Fibroblast of the conjunctiva (primary cell): ENCODE measurements at regions not wholly inside any gene's neighbourhood (a gene's known extent, or its start where the extent isn't known, plus 50 kb on each side); places are given as distances from the start of the nearest gene placed in this dataset.
"Not testable (repeated sequence)": the region's sequence is repeated elsewhere in the genome, so short reads cannot be mapped to it uniquely, and the experiment has no call there.

Source experiments
- DNase-seq: peaks from one replicate; pipeline ENCODE4 v3.0.0-alpha.2; 2010; ENCODE audit warnings: low read depth

GRCh38 chr4:11120435-11120834 is 308.3 kb downstream of the HS3ST1 start:
- no peak for DNase-seq

DNA sequence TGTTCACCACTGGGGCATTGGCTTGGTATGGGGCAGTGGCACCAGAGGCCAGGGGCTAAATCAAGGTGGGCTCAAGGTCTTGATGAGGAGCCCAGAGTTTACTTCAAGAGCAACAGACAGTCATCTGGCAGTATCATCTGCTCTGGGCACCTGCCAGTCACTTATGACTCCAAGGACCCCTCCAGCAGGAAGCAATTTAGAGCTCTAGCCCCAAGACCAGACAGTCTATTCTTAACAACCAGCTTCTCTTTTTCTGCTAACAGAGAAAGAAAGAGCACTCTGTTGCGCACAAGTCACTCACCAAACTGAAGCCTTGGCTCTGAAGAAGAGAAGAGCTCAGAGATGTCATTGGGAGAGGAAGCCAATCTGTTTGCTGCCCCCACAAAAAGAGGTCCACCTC is 309.2 kb downstream of the HS3ST1 start:
- DNase-seq, result no peak

DNA sequence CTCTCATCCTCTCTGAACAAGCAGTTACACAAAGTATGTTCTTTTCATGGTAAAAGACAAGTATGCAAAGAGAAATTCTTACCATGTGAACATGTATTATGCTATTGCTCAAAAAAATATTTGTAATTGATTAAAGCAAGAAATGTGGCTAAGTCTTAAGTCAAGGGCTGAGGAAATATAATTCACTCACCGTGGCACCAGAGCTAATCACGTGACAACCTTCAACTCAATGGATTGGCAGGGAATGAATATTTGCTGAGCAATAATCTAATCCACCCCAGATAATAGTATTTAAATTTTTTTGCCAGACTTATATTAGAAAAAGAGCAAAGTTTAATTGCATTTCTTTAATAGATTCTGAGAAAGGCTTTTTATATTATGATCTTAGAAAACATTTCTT is 310.2 kb downstream of the HS3ST1 start:
- no peak for DNase-seq

- no peak for DNase-seq
Measured at GRCh38 chr4:11116940-11117339, 311.8 kb downstream of the HS3ST1 start.

- no peak for DNase-seq
Measured at GRCh38 chr4:11111876-11112275, 316.8 kb downstream of the HS3ST1 start.

DNA sequence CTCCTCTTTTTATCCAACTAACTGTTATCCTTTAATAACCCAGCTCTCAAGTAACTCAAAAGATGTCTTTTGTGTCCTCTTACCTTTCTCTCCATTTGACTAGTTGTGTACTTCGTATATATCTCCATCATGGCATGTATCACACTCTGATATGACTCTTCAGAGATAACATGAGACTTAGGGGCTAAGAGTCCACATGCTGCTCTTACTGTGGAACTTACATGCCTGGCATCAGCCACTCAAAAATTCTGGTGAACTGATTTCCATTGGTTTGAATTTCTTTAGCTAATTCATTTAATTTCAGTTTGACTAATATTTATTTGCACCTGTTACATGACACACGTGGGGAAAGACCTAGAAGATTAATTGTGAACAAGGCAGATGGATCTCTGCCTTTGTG is 317.3 kb downstream of the HS3ST1 start:
- DNase-seq, result no peak

DNA sequence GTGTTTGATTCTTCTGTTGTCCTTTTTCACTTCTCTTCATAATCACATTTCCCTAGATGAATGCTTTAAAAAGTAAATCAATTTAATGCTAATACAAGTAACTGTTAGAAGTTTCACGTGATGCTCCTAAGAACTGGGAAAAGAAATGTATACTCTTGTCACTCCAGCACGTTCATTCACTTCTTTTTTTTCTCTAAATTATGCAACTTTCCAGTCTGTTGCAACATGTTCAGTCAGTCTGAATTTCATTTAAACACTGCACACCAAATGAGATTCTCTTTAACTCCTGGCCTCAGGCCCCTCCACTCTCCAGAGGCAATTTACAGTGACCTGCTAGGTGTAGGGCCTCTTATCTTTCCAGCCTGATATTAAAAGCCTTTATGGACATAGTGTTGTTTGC is 321.9 kb downstream of the HS3ST1 start:
- DNase-seq, result peak; percentile 13

DNA sequence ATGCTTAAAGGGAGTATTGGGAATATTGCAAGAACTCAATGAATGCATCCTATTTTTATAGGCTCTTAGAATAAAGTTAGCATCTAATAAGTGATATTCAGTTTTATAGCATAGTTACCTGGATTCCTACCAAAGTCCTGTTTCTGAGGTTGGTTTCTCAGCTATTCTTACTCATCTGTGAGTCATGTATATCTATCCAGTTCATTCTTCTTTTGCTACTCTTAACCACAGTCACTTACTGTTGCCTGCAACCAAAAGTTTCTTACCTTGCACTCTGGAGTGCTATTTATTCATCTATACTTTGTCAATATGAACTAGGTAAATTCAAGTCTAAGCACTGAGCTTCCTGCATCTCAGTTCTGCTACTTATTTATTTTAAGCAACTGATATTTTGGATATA is 322.5 kb downstream of the HS3ST1 start:
- DNase-seq, result no peak

GRCh38 chr4:11105715-11106114 is 323.0 kb downstream of the HS3ST1 start:
- no peak for DNase-seq

DNA sequence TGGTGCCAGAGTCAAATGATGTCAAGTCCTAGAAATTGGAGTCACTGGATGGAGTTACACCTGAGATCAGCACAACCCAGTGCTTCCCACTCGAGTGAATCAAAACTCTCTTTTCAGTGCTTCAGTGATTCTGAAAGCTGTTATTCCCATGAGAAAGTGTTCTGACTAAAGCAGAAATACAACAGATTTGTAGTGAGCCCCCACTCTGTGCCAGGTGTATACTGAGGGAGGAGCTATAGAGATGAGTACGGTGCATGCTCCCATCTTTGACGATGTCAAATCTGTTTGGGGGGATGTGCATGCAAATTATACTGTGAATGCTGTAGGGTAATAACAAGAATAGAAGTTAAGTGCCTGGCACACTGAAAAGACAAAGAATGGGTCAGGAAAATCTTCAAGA is 330.2 kb downstream of the HS3ST1 start:
- no peak for DNase-seq

GRCh38 chr4:11097725-11098124 is 331.0 kb downstream of the HS3ST1 start:
- DNase-seq, result no peak

DNA sequence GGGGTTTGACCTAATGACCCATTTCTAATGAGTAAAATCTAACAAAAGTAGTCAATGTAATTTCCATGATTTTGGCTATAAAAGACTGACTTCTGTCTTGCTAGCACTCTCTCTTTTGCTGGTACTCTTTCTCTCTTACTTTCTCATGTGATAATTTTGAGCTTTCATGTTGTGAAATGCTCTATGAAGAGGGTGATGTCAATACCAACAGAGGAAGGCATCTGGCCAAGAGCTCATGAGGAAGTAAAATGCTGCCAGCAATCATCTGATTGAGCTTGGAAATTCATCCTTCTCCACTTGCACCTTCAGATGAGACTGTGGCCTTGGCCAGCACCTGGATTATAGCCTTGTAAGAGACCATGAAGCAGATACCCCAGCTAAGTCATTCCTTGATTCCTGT is 347.7 kb downstream of the HS3ST1 start:
- DNase-seq, result no peak

DNA sequence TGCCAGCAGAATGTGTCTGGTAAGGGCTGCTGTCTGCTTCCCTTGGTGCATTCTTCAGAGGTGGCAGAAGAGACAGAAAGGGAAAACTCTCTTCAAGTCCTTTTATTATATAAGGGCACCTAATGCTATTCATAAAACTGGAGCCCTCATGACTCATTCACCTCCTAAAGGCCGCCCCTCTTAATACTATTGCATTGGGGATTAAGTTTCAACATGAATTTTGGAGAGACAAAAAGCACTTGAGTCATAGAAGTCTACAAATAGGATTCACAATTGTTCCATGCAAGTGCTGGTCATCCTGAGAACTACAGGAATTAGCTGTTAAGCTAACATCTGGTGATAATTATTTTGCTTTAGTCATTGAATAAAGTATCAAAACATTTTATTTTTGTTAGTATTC is 349.5 kb downstream of the HS3ST1 start:
- peak; percentile 59 for DNase-seq

GRCh38 chr4:11074581-11075241 is 354.0 kb downstream of the HS3ST1 start:
- no peak for DNase-seq

DNA sequence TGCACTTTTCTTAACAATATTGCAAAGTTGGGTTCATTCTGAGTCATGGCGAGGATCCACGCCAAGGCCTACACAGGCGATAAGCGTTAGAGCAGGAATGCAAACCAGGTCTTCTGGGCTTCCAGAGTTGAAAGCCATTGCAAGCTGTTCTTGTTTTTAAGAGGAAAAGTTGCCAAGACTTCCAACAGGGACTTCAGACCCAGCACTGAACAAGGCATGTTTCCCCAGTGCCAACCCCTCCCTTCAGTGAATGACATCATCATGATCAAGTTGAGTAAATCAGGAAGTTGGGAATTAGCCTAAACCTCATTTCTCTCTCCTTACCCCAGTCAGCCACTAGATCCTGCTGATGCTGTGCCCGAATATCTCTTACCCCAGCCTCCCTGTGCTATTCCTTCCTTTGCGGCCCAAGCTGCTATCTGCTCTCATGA is 355.1 kb downstream of the HS3ST1 start:
- DNase-seq, result peak; percentile 91

DNA sequence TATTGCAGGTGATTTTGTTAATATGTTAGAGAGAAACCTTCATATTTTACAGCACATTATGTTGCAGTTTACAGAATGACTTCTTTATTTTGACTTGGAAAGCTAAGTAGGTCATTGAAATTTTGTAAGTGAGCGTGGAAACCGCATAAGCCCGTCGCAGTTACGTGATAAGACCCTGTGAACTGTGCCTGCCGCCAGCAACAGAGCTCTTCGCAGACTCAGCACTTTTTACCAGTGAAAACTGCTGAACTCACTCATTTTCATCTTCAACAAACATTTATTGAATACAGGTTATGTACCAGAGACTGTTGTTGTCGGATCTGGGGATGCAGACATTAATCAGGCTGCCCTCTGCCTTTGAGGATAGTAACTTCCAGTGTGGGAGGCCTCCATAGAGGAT is 355.7 kb downstream of the HS3ST1 start:
- DNase-seq, result no peak

DNA sequence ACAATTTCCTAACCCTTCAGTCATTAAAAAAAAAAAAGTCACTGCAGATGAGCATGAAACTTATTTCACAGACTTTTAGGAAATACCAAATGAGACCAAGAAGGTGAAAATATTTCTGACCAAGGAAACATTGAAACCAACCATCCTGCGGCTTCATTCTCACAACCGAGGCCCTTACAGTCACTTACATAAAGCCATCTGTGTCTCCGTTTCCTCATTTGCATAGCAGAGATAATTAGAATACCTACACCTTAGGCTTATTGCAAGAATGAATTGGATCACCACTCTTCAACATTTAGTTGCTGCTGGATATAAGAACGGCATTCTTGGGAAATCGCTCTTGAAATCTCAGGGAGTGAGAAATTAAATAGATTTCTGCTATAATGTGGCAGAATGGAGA is 356.2 kb downstream of the HS3ST1 start:
- no peak for DNase-seq

GRCh38 chr4:11070813-11071212 is 357.9 kb downstream of the HS3ST1 start:
- no peak for DNase-seq

GRCh38 chr4:11069581-11070211 is 359.0 kb downstream of the HS3ST1 start:
- DNase-seq, result no peak

- no peak for DNase-seq
Measured at GRCh38 chr4:11069083-11069482, 359.6 kb downstream of the HS3ST1 start.

DNA sequence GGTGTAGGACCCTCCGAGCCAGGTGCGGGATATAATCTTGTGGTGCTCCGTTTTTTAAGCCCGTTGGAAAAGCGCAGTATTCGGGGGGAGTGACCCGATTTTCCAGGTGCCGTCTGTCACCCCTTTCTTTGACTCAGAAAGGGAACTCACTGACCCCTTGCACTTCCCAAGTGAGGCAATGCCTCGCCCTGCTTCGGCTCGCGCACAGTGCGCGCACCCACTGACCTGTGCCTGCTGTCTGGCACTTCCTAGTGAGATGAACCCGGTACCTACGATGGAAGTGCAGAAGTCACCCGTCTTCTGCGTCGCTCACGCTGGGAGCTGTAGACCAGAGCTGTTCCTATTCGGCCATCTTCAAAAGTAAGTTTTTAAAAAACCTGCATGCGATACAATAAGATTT is 362.1 kb downstream of the HS3ST1 start:
- DNase-seq, result not testable (repeated sequence)

- DNase-seq, result not testable (repeated sequence)
Measured at GRCh38 chr4:11060637-11061036, 368.1 kb downstream of the HS3ST1 start.

DNA sequence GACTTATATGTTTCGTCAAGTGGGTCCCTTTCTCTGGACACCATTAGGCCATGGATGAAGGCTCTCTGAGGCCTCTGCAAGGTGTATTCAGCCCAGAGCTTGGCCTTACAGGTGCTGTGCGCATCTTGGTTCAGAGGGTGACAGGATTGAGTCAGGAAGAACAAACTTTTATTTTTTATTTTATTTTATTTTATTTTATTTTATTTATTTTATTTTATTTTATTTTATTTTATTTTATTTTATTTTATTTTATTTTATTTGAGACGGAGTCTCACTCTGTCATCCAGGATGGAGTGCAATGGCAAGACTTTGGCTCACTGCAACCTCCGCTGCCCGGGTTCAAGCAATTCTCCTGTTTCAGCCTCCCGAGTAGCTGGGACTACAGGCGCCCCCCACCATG is 370.4 kb upstream of the CLNK start:
- DNase-seq, result not testable (repeated sequence)

DNA sequence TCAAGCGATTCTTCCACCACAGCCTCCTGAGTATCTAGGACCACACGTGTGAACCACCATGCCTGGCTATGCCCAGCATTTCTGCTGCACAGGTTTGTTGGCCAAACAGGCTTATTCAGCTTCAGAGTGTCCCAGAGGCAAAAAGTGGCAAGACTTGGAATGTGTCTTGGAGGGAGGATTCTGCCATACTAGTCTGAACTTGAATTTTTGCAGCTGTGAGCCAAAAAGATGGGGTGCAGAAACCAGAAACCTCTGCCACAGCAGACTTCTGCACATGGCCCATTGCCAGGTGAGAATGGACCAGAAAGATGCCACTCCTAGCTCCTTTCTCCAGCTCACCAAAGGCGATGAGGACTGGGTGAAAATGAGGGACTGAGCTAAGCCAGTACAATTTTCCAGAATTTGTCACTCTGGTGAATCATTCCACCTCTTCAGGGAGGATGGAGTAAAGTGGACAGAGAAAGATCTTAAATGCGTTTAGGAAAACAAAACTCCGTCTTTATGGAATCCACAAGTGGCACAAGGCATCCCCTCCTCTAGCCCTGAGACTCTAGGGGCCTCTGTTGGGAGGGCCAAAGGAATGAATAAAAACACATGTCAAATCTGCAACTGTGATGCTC is 369.1 kb upstream of the CLNK start:
- no peak for DNase-seq
